Peyer's patch (tissue), 4 donors: ENCODE measurements at regions not wholly inside any gene's neighbourhood (a gene's known extent, or its start where the extent isn't known, plus 50 kb on each side); places are given as distances from the start of the nearest gene placed in this dataset.

Experiments used
- POLR2A ChIP-seq, 2 donors: fragments of 450-650 bp; IDR thresholded peaks; one replicate each; pipeline ENCODE4 v1.5.1; 2017; ENCODE audit warnings: antibody characterized with exemption in 2 of 2, mild to moderate bottlenecking in 2 of 2, moderate library complexity in 2 of 2
- TF ChIP-seq, protein P1 (sequence below), 6 experiments: fragments of 450-650 bp in 4 of 6; fragments of 200-600 bp in 2 of 6; sonication (generic) in 1 of 6; IDR thresholded peaks; one replicate each; pipeline ENCODE4 v1.5.1; 2017 to 2019; ENCODE audit warnings: antibody characterized with exemption in 6 of 6, mild to moderate bottlenecking in 3 of 6, moderate library complexity in 1 of 6

DNA sequence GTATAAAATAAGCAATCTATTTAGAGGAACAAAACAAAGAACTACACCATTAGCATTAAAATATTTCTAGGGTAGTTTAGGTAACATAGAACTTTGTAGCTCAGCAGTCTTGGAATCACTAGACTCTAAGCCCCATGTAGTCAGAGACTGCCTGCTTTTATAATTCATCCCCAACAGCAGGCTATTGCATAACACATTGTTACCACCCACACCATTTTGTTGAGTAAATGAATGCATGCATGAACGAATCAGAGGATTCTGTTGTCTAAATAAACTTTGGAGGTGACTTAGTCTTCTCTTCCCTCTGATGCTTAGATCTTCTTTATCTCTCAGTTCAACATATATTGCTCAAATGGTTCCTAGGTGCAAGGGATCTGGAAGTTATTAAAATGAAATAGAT lies 167.6 kb upstream of the TNP1 start:
- TF ChIP-seq, protein P1, sequence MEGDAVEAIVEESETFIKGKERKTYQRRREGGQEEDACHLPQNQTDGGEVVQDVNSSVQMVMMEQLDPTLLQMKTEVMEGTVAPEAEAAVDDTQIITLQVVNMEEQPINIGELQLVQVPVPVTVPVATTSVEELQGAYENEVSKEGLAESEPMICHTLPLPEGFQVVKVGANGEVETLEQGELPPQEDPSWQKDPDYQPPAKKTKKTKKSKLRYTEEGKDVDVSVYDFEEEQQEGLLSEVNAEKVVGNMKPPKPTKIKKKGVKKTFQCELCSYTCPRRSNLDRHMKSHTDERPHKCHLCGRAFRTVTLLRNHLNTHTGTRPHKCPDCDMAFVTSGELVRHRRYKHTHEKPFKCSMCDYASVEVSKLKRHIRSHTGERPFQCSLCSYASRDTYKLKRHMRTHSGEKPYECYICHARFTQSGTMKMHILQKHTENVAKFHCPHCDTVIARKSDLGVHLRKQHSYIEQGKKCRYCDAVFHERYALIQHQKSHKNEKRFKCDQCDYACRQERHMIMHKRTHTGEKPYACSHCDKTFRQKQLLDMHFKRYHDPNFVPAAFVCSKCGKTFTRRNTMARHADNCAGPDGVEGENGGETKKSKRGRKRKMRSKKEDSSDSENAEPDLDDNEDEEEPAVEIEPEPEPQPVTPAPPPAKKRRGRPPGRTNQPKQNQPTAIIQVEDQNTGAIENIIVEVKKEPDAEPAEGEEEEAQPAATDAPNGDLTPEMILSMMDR (IDR thresholded peaks at IDR 0.05) = no peak
- no peak for TF ChIP-seq POLR2A (IDR thresholded peaks at IDR 0.05)
